H1 (cell line): ENCODE measurements at regions not wholly inside any gene's neighbourhood (a gene's known extent, or its start where the extent isn't known, plus 50 kb on each side); places are given as distances from the start of the nearest gene placed in this dataset.

Experiments used
- CTCF ChIA-PET: fragments of 300-600 bp; sonication (Branson Sonifier 250); formaldehyde crosslinking; loops from one replicate; lab custom pipeline; 2021; ENCODE audit not compliant: partially characterized antibody; lab: Charles Lee
- POLR2A ChIA-PET: fragments of 300-600 bp; sonication (Branson Sonifier 250); formaldehyde crosslinking; loops from one replicate; lab custom pipeline; 2021; ENCODE audit warnings: inconsistent platforms; ENCODE audit not compliant: partially characterized antibody; lab: Charles Lee
- DNase-seq, 2 experiments: peaks; one replicate each; pipeline versions ENCODE4 v3.0.0 to v3.0.0-alpha.2; 2010 to 2022; ENCODE audit warnings: low spot score in 2 of 2, low read depth in 1 of 2, mixed read lengths in 1 of 2
- FAIRE-seq: peaks from 2 replicates; lab custom pipeline; 2011; peaks lifted over from hg19 to GRCh38; lab: Jason Lieb, UNC
- H2AFZ ChIP-seq: 2 replicates; pipeline ENCODE4 v1.8.1; 2012; ENCODE audit warnings: low read length, inconsistent platforms
- H2AK5ac ChIP-seq: 2 replicates; pipeline ENCODE4 v1.6.1; 2013; ENCODE audit warnings: low read depth, low read length
- H2BK120ac ChIP-seq: replicated peaks from 2 replicates; pipeline ENCODE3; 2013; ENCODE audit warnings: low read depth, low read length, inconsistent platforms
- H2BK12ac ChIP-seq: 2 replicates; pipeline ENCODE4 v1.6.1; 2013; ENCODE audit warnings: low read depth, low read length
- H2BK15ac ChIP-seq: 2 replicates; pipeline ENCODE4 v1.6.1; 2013; ENCODE audit warnings: low read length
- H2BK20ac ChIP-seq: 2 replicates; pipeline ENCODE4 v1.6.1; 2013; ENCODE audit warnings: low read length
- H2BK5ac ChIP-seq: 2 replicates; pipeline ENCODE4 v1.6.1; 2013; ENCODE audit warnings: low read depth, low read length
- H3K14ac ChIP-seq: 2 replicates; pipeline ENCODE4 v1.6.1; 2013; ENCODE audit warnings: inconsistent platforms; ENCODE audit not compliant: insufficient read length
- H3K18ac ChIP-seq: 2 replicates; pipeline ENCODE4 v1.6.1; 2013; ENCODE audit warnings: low read length; ENCODE audit errors: extremely low read depth
- H3K23ac ChIP-seq: 2 replicates; pipeline ENCODE4 v1.6.1; 2013; ENCODE audit warnings: inconsistent platforms; ENCODE audit not compliant: insufficient read length
- H3K23me2 ChIP-seq: 2 replicates; pipeline ENCODE4 v1.6.1; 2013; ENCODE audit warnings: low read depth, low read length
- H3K27ac ChIP-seq: 2 replicates; pipeline ENCODE4 v1.6.1; 2011; ENCODE audit warnings: low read depth, low read length, inconsistent platforms
- H3K27me3 ChIP-seq, 4 experiments: replicated peaks in 1 of 4; 1 replicate in 1 of 4; 2 replicates in 3 of 4; pipeline versions ENCODE4 v1.6.1 to v1.8.1; 2011 to 2013; ENCODE audit warnings: low read length in 3 of 4, mild to moderate bottlenecking in 3 of 4, inconsistent platforms in 2 of 4, mixed read lengths in 2 of 4, moderate library complexity in 1 of 4; ENCODE audit not compliant: control insufficient read depth in 3 of 4, insufficient read depth in 3 of 4; ENCODE audit errors: extremely low read depth in 1 of 4
- H3K36me3 ChIP-seq, 4 experiments: 2 replicates each; pipeline versions ENCODE4 v1.6.1 to v1.8.1; 2011 to 2013; ENCODE audit warnings: mild to moderate bottlenecking in 4 of 4, low read length in 3 of 4, moderate library complexity in 2 of 4, control low read depth in 1 of 4, inconsistent platforms in 1 of 4; ENCODE audit not compliant: insufficient read depth in 4 of 4, control insufficient read depth in 2 of 4
- H3K4ac ChIP-seq: replicated peaks from 2 replicates; pipeline ENCODE3; 2013; ENCODE audit warnings: low read length, low read depth, mixed read lengths, inconsistent platforms; ENCODE audit not compliant: insufficient read length
- H3K4me1 ChIP-seq, 4 experiments: replicated peaks in 1 of 4; 1 replicate in 1 of 4; 2 replicates in 3 of 4; pipeline versions ENCODE4 v1.6.1 to v1.8.1; 2011 to 2013; ENCODE audit warnings: low read length in 3 of 4, inconsistent platforms in 2 of 4, mixed read lengths in 1 of 4; ENCODE audit not compliant: insufficient read depth in 4 of 4, control insufficient read depth in 3 of 4
- H3K4me2 ChIP-seq, 2 experiments: 2 replicates each; pipeline versions ENCODE4 v1.6.1 to v1.8.1; 2011 to 2013; ENCODE audit warnings: low read depth in 2 of 2, low read length in 2 of 2, control low read depth in 1 of 2, inconsistent platforms in 1 of 2, mild to moderate bottlenecking in 1 of 2; ENCODE audit not compliant: insufficient read depth in 1 of 2
- H3K4me3 ChIP-seq, 4 experiments: fragments of 200-600, 300-600 bp in 1 of 4; sonication (generic), shearing (Covaris generic), sonication (Bioruptor Twin) in 1 of 4; 2 replicates each; pipeline versions ENCODE4 v1.5.1 to v1.8.1; 2011 to 2016; ENCODE audit warnings: low read length in 4 of 4, low read depth in 3 of 4, control low read depth in 2 of 4, inconsistent platforms in 2 of 4, mild to moderate bottlenecking in 2 of 4, mixed read lengths in 1 of 4, moderate library complexity in 1 of 4; ENCODE audit not compliant: insufficient read depth in 2 of 4; ENCODE audit errors: extremely low read depth in 1 of 4
- H3K56ac ChIP-seq: replicated peaks from 2 replicates; pipeline ENCODE3; 2013; ENCODE audit warnings: low read depth, mild to moderate bottlenecking, mixed read lengths, low read length, inconsistent platforms; ENCODE audit not compliant: insufficient read length
- H3K79me1 ChIP-seq: 2 replicates; pipeline ENCODE4 v1.6.1; 2013; ENCODE audit warnings: low read depth, low read length, control low read depth
- H3K79me2 ChIP-seq, 2 experiments: 2 replicates each; pipeline versions ENCODE4 v1.6.1 to v1.8.1; 2012 to 2013; ENCODE audit warnings: low read length in 2 of 2, mild to moderate bottlenecking in 2 of 2, inconsistent platforms in 1 of 2; ENCODE audit not compliant: insufficient read depth in 2 of 2, control insufficient read depth in 1 of 2
- H3K9ac ChIP-seq, 4 experiments: replicated peaks in 1 of 4; 1 replicate in 1 of 4; 2 replicates in 3 of 4; pipeline versions ENCODE4 v1.6.1 to v1.8.1; 2011 to 2013; ENCODE audit warnings: low read depth in 3 of 4, low read length in 3 of 4, control low read depth in 2 of 4, mild to moderate bottlenecking in 2 of 4, moderate library complexity in 2 of 4, inconsistent platforms in 1 of 4; ENCODE audit errors: extremely low read depth in 1 of 4
- H3K9me3 ChIP-seq, 2 experiments: 2 replicates each; pipeline versions ENCODE4 v1.6.1 to v1.8.1; 2012 to 2013; ENCODE audit warnings: mild to moderate bottlenecking in 2 of 2, moderate library complexity in 2 of 2, control low read depth in 1 of 2, inconsistent platforms in 1 of 2, low read depth in 1 of 2, low read length in 1 of 2, mixed read lengths in 1 of 2; ENCODE audit not compliant: insufficient read depth in 2 of 2
- H4K20me1 ChIP-seq, 2 experiments: replicated peaks in 1 of 2; 2 replicates each; pipeline versions ENCODE3 to v1.8.1; 2011 to 2013; ENCODE audit warnings: inconsistent platforms in 2 of 2, low read length in 2 of 2, mild to moderate bottlenecking in 1 of 2; ENCODE audit not compliant: insufficient read depth in 2 of 2, control insufficient read depth in 1 of 2
- H4K5ac ChIP-seq: 2 replicates; pipeline ENCODE4 v1.6.1; 2013; ENCODE audit warnings: low read length, low read depth, mixed read lengths, inconsistent platforms; ENCODE audit not compliant: insufficient read length
- H4K8ac ChIP-seq: 2 replicates; pipeline ENCODE4 v1.8.0; 2013; ENCODE audit warnings: mild to moderate bottlenecking, moderate library complexity, low read length, inconsistent platforms; ENCODE audit not compliant: insufficient read depth; ENCODE audit errors: extremely low read depth
- H4K91ac ChIP-seq: replicated peaks from 2 replicates; pipeline ENCODE3; 2013; ENCODE audit warnings: low read length, mixed read lengths, inconsistent platforms; ENCODE audit not compliant: insufficient read length
- BCL11A ChIP-seq, 2 experiments: IDR thresholded peaks; one replicate each; pipeline ENCODE4 v1.6.1; 2011; ENCODE audit warnings: low read depth in 2 of 2, low read length in 2 of 2, mild to moderate bottlenecking in 2 of 2
- EP300 ChIP-seq, 2 experiments: IDR thresholded peaks; 1 replicate in 1 of 2; 2 replicates in 1 of 2; pipeline ENCODE4 v1.6.1; 2011 to 2012; ENCODE audit warnings: low read depth in 2 of 2, low read length in 2 of 2, mild to moderate bottlenecking in 2 of 2, borderline replicate concordance in 1 of 2, inconsistent platforms in 1 of 2, moderate library complexity in 1 of 2
- JUND ChIP-seq: IDR thresholded peaks from 2 replicates; pipeline ENCODE4 v1.6.1; 2011; ENCODE audit warnings: mild to moderate bottlenecking, improper control_type of control experiment, low read length
- KDM1A ChIP-seq: fragments of 200-600, 300-600 bp; sonication (generic); IDR thresholded peaks from 2 replicates; pipeline ENCODE4 v1.7.1; 2016; ENCODE audit warnings: mild to moderate bottlenecking, low read length, borderline replicate concordance
- RBBP5 ChIP-seq: IDR thresholded peaks from 2 replicates; pipeline ENCODE4 v1.7.1; 2012; ENCODE audit warnings: low read depth, mild to moderate bottlenecking, inconsistent platforms, low read length, moderate library complexity, borderline replicate concordance
- SUZ12 ChIP-seq: fragments of 200-600 bp; sonication (generic); IDR thresholded peaks from 2 replicates; pipeline ENCODE4 v1.6.1; 2012; ENCODE audit warnings: mild to moderate bottlenecking, inconsistent platforms, low read length, moderate library complexity, mixed read lengths
- WGBS, 2 experiments: shearing (Covaris generic) in 1 of 2; methylation state at CpG; one replicate each; pipeline versions ENCODE4 v1.1.6 to v1.1.7; 2013 to 2015; ENCODE audit warnings: low lambda C conversion rate in 2 of 2, mixed read lengths in 2 of 2, inconsistent platforms in 1 of 2, low coverage in 1 of 2, missing lambda C conversion rate in 1 of 2; ENCODE audit not compliant: insufficient replicate concordance in 2 of 2, insufficient coverage in 1 of 2, insufficient read length in 1 of 2; ENCODE audit errors: extremely low coverage in 1 of 2, missing lambda C conversion rate in 1 of 2; 5-methylcytosine and 5-hydroxymethylcytosine counted together

- H3K4me1 ChIP-seq, result no peaks in the 10 kb centered on the region; a peak in 1 of 7 replicates
- no peak overlapping the region for H4K8ac ChIP-seq
Measured at GRCh38 chr18:78086931-78087330, 837.3 kb downstream of the GALR1 start.

More at GRCh38 chr18:78086931-78087330, 837.3 kb downstream of the GALR1 start:
- H3K23ac ChIP-seq, result no peak overlapping the region
- H3K27me3 ChIP-seq, result no peaks in the 10 kb centered on the region
- no peak for DNase-seq
- H3K23me2 ChIP-seq, result no peaks in the 10 kb centered on the region
- no peaks in the 10 kb centered on the region for H4K20me1 ChIP-seq
- H3K79me2 ChIP-seq, result no peaks in the 10 kb centered on the region
- no peak overlapping the region for H2BK5ac ChIP-seq
- H4K5ac ChIP-seq, result no peak overlapping the region
- no peak overlapping the region for H3K4ac ChIP-seq
- no peaks in the 10 kb centered on the region for H3K79me1 ChIP-seq
- ChIA-PET POLR2A (no interaction called here), CTCF (interaction anchor here (1.1 kb wide), 1 partner anchor 12 kb away, joined by 3 read pairs; no protein-coding TSS in a partner anchor)
- no peak for FAIRE-seq
- no peak overlapping the region for H3K18ac ChIP-seq
- H3K14ac ChIP-seq, result no peak overlapping the region
- 97% methylated on average over 10 of the region's 10 CpGs; no CpG with 5 or more reads in 1 of the 2 experiments for WGBS, 2 experiments
- H2AK5ac ChIP-seq, result no peak overlapping the region
- no peak overlapping the region for H4K91ac ChIP-seq
- no peak overlapping the region for H3K56ac ChIP-seq
- no peak overlapping the region for H3K4me3 ChIP-seq
- no peak overlapping the region for H2AFZ ChIP-seq
- no peaks in the 10 kb centered on the region for H3K36me3 ChIP-seq
- no peak overlapping the region for H3K9ac ChIP-seq
- no peak overlapping the region for H2BK20ac ChIP-seq
- H3K9me3 ChIP-seq, result no peaks in the 10 kb centered on the region; a peak in 1 of 4 replicates
- no peak overlapping the region for H2BK12ac ChIP-seq
- H3K27ac ChIP-seq, result no peak overlapping the region
- no peak overlapping the region for H2BK120ac ChIP-seq
- TF ChIP-seq EP300 (IDR thresholded peaks at IDR 0.05; ENCODE audit: borderline replicate concordance in 1 of 2, low read depth in 2 of 2, low read length in 2 of 2) (no peak), RBBP5 (no peak), KDM1A (no peak), SUZ12 (no peak), JUND (no peak), BCL11A (IDR thresholded peaks at IDR 0.05; ENCODE audit: low read depth in 2 of 2, low read length in 2 of 2) (no peak)
- H3K4me2 ChIP-seq, result no peak overlapping the region
- no peak overlapping the region for H2BK15ac ChIP-seq
